ENCODE measurements at regions not wholly inside any gene's neighbourhood (a gene's known extent, or its start where the extent isn't known, plus 50 kb on each side); places are given as distances from the start of the nearest gene placed in this dataset.
"Not testable (repeated sequence)": the region's sequence is repeated elsewhere in the genome, so short reads cannot be mapped to it uniquely, and the experiment has no call there.

- Mint-ChIP-seq H3K27me3 (peaks cover 15% of the 10 kb centered on the region), H3K4me3 (no peak overlapping the region), H3K9me3 (peaks cover 5% of the 10 kb centered on the region), H3K27ac (peak overlapping the region; percentile 17), H3K36me3 (peaks cover 5% of the 10 kb centered on the region), H3K4me1 (ENCODE audit: unreplicated experiment) (peaks cover 7% of the 10 kb centered on the region)
- TF ChIP-seq CTCF (conservative IDR thresholded peaks at IDR 0.05): no peak
- no peak for DNase-seq (ENCODE audit: extremely low spot score, unreplicated experiment)
Measured at GRCh38 chr4:120000591-120001296, 65.9 kb downstream of the MAD2L1 start.

GRCh38 chr4:119996024-119996423 lies 70.6 kb downstream of the MAD2L1 start:
- H3K27ac Mint-ChIP-seq; DNase-seq (ENCODE audit: extremely low spot score, unreplicated experiment); H3K36me3 Mint-ChIP-seq; H3K4me1 Mint-ChIP-seq (ENCODE audit: unreplicated experiment); H3K4me3 Mint-ChIP-seq; H3K9me3 Mint-ChIP-seq: not testable (repeated sequence)
- H3K27me3 Mint-ChIP-seq: peaks cover 41% of the 10 kb centered on the region

- peaks cover 10% of the 10 kb centered on the region for H3K4me1 Mint-ChIP-seq (ENCODE audit: unreplicated experiment)
- H3K9me3 Mint-ChIP-seq: no peaks in the 10 kb centered on the region
- no peaks in the 10 kb centered on the region for H3K36me3 Mint-ChIP-seq
- H3K27ac Mint-ChIP-seq: no peak overlapping the region
- no peak for TF ChIP-seq CTCF (conservative IDR thresholded peaks at IDR 0.05)
- H3K4me3 Mint-ChIP-seq: no peak overlapping the region
- DNase-seq (ENCODE audit: extremely low spot score, unreplicated experiment): no peak
- no peaks in the 10 kb centered on the region for H3K27me3 Mint-ChIP-seq
Measured at GRCh38 chr4:119984996-119985395, 81.7 kb downstream of the MAD2L1 start.

- peaks cover 11% of the 10 kb centered on the region for H3K4me1 Mint-ChIP-seq (ENCODE audit: unreplicated experiment)
Measured at GRCh38 chr4:119982756-119983155, 83.9 kb downstream of the MAD2L1 start.

GRCh38 chr4:119980456-119980855 lies 86.2 kb downstream of the MAD2L1 start:
- H3K36me3 Mint-ChIP-seq: no peaks in the 10 kb centered on the region
- no peak for DNase-seq (ENCODE audit: extremely low spot score, unreplicated experiment)
- H3K27me3 Mint-ChIP-seq: no peaks in the 10 kb centered on the region
- no peak overlapping the region for H3K27ac Mint-ChIP-seq
- H3K4me3 Mint-ChIP-seq: no peak overlapping the region
- H3K4me1 Mint-ChIP-seq (ENCODE audit: unreplicated experiment): peaks cover 20% of the 10 kb centered on the region
- H3K9me3 Mint-ChIP-seq: no peaks in the 10 kb centered on the region
- TF ChIP-seq CTCF (conservative IDR thresholded peaks at IDR 0.05): no peak

More at GRCh38 chr4:119982756-119983155, 83.9 kb downstream of the MAD2L1 start:
- H3K36me3 Mint-ChIP-seq: no peaks in the 10 kb centered on the region
- H3K4me3 Mint-ChIP-seq: no peak overlapping the region
- H3K9me3 Mint-ChIP-seq: no peaks in the 10 kb centered on the region
- no peak for DNase-seq (ENCODE audit: extremely low spot score, unreplicated experiment)
- no peak overlapping the region for H3K27ac Mint-ChIP-seq
- no peaks in the 10 kb centered on the region for H3K27me3 Mint-ChIP-seq
- TF ChIP-seq CTCF (conservative IDR thresholded peaks at IDR 0.05): no peak

GRCh38 chr4:119977076-119977940 lies 89.3 kb downstream of the MAD2L1 start:
- H3K36me3 Mint-ChIP-seq: no peaks in the 10 kb centered on the region
- no peak for DNase-seq (ENCODE audit: extremely low spot score, unreplicated experiment)
- no peak for TF ChIP-seq CTCF (conservative IDR thresholded peaks at IDR 0.05)
- no peak overlapping the region for H3K4me3 Mint-ChIP-seq
- H3K27ac Mint-ChIP-seq: no peak overlapping the region
- H3K4me1 Mint-ChIP-seq (ENCODE audit: unreplicated experiment): peaks cover 20% of the 10 kb centered on the region
- H3K9me3 Mint-ChIP-seq: no peaks in the 10 kb centered on the region
- no peaks in the 10 kb centered on the region for H3K27me3 Mint-ChIP-seq

Data from type B pancreatic cell (in vitro differentiated cells).